DMS79 treated with DMSO at 0.1 percent for 48 hours (cell line): ENCODE measurements at regions not wholly inside any gene's neighbourhood (a gene's known extent, or its start where the extent isn't known, plus 50 kb on each side); places are given as distances from the start of the nearest gene placed in this dataset.
"Not testable (repeated sequence)": the region's sequence is repeated elsewhere in the genome, so short reads cannot be mapped to it uniquely, and the experiment has no call there.

ENCODE experiments used
- DNase-seq: peaks from one replicate; lab custom pipeline; 2025; lab: John Stamatoyannopoulos, UW

- no peak for DNase-seq
Measured at GRCh38 chr14:83830316-83830715, 1699.6 kb upstream of the FLRT2 start.

DNA sequence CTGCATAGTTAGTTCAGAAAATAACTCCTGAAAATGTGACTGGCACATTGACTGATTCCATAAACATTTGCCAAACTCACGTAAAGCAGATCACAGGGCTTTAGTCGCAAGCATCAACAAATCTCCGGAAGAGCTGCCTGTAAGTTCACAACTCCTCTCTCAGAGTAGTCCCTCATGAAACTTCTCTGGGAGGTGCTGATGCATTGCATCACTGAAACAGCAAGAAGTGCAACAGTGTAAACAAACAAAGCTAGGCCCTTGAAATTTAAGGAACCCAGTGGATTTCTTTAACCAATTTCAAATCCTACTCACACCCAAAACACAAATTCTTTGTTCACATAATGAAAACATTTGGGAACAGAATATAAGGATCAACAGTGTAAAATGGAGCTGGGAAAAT, 1691.7 kb upstream of the FLRT2 start:
- no peak for DNase-seq

DNA sequence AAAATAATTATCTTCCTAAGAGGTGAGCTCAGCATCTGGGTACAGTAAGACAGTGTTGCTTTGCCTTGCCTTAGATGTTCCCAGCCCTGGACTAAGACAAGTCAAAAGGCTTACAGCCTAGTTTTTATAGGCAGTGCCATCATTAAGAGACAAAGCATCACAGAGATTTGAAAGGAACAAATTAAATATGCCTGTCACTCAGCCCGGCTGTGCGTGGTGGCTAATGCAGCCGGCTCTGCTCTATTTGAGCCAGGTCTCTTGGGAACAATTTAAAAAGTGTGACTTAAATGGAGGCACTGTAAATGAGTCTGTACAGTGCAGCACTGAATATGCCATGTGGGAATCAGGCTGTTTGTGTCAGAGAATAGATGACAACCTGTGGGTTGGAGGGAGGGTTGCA, 1687.4 kb upstream of the FLRT2 start:
- DNase-seq = no peak

DNA sequence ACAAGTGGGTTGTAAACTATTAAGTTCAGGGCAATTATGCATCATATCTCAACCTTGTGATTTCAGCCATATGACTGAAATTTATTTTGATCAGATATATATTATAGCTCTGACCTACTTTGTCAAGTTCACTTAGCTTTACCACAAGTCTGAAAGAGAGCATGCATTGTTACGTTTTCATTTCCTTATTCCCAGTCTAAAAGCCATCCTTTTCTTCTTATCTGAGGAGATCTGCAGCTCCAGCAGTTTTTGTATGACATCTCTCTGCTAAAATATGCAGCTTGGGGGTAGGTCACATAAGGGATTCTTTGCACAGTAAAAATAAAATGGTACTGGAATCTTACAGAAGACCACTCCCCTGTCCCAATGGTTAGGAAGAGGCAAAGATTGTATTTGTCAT, 1682.8 kb upstream of the FLRT2 start:
- no peak for DNase-seq

DNA sequence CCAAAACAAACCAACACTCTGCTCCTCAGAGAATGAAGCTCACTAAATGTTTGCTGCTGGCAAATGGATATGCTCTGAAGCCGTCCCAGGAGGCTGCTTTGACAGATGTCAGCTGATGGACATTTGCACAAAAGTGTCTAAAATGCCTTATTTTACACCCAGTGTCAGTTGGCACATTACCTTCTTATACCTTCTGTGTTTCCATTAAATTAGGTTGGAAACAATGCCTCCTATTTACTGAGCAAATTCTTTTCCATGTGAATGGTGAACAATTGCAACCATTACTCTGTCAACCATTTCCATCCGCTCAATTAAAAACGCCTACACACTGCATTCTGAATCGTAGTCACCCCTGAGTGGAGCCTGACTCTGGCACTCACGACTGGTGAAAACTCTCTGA, 1679.9 kb upstream of the FLRT2 start:
- DNase-seq = no peak

- DNase-seq = no peak
Measured at GRCh38 chr14:83856334-83856733, 1673.6 kb upstream of the FLRT2 start.

DNA sequence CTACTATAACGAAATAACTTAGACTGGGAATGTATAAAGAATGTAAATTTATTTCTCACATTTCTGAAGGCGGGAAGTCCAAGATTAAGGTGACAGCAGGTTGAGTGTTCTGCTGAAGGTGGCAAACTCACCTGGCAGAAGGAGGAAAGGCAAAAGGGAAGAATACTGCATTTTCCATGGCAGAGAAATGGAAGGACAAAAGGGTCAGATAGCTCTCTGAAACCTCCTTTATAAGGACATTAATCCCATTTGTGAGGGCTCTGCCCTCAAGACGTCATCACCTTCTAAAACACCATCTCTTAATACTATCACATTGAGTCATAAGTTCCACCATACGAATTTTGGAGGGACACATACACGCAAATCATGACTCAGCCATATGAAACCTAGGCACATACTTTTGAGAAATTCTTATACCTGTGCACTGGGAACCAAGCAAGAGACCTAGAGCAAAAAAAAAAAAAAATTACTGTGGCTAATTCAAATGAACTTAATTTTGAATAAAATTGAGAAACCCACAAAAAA, 1669.3 kb upstream of the FLRT2 start:
- no peak for DNase-seq

- DNase-seq = no peak
Measured at GRCh38 chr14:83863042-83863774, 1666.7 kb upstream of the FLRT2 start.

DNA sequence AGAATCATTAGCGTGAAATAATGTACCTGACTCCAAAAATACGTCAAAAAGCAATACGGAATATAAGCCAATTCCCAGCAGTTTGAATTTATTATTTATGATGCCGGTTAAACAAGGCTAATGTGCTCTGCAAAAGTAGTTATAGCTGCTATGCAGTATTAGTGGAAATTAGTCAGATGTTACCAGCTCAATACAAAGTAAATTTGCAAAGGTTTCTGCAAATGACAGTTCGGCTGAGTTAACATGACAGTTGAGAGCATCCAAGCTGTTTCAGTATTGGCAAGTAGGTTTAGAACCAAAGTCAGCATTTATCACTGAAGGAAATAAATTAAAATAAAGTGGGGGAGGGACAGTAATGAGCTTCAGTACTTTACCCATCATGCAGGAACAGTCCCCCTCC, 1665.8 kb upstream of the FLRT2 start:
- no peak for DNase-seq

DNA sequence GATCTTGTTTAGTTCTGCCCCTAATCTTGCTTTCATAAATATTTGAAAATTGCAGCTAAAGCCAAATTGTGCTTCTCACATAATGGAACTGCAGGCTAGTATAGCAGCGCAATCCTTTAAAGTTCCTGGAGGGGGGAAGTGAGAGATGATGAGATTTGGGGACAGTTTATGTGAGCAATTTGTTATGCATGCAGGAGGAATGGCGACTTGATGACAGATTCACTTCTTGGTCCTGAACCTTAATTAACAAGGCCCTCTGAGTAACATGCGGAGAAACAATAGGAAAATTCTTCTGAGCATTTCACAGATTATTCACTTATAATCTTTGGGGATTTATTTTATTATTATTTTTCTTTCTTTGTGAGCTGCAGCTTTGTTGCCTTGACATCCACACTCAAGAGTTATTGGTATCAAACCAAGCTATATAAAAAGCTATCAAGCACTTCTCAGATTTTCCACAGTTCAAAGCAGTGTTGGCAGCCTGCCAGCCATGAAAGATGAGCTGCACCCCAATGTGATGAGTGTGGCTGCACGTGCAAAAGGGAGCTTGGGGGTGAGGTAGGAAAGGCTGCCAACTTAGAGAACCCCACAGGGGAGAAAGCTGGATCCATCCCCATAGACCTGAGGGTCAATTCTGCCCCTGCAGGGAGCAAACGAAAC, 1662.2 kb upstream of the FLRT2 start:
- DNase-seq = peak; percentile 63

DNA sequence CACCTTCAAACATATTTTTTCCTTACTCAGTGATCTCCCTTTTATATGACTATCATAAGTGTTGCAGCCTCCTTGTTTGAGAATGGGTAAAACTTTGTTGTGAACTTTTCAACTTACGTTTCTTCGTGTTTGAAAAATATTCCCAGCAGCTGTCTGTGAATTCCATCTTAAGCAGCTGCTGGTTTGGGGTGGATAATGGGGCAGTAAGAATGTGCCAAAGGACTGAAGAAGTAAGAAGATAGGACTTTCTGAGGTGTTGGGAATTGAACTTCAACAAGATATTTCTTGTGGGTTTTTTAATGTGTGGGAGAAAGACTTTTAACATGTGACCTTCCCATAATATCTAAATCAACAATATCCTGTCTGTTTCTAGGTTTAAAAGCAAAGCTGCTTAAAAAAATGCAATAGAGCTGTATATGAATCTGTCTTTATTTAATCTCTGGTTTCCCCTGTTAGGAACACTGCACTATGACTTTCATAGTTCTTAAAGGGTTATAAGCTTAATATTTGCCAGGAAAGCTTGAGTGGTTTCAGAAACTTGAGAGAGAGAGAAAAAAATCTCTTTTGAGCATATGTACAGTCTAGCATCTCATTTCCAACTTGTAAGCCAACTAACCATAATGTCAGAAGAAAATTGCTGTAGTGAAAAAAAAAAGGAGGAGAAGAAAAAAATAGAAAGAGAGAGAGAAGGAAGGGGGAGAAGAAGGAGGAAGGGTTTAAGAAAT, 1659.2 kb upstream of the FLRT2 start:
- DNase-seq = no peak

DNA sequence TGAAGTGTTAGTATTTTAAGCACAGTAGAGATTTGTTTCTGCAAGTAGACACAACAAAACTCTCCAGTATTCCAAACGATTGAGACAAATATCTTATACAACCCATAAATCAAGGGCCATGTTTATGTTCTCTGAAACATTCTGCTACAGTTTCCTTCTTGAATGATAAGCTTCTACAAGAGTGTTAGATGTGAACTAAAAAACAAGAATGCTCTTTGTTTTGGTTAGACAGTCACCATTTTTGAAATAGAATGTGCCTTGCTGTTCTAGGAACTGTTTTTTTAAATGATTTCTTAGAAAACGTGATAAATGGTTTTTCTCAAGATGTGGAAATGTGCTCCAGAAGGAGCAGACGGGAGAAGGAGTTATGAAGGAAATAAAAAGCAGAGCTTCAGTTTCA, 1656.3 kb upstream of the FLRT2 start:
- DNase-seq = no peak

DNA sequence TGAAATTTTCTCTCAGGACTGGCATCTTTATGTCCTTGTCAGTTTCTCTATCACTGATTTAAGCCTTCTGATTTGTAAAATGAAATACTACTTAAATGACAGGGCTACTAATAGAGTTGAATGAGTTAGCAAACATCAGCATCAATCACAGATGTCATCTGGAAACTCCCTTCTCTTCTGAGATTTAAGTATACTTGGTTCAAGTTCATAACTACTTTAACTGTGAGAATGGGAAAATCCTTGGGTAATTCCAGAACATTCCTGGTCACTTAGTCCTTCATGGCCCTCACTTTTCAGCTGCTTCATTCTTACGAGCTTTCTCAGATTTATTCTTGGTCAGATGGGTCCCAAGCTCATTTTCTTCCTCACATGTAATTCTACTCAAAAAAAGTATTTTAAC, 1655.3 kb upstream of the FLRT2 start:
- DNase-seq = no peak

GRCh38 chr14:83883732-83884131, 1646.2 kb upstream of the FLRT2 start:
- no peak for DNase-seq

- no peak for DNase-seq
Measured at GRCh38 chr14:83885837-83886293, 1644.1 kb upstream of the FLRT2 start.

GRCh38 chr14:83887866-83888265, 1642.1 kb upstream of the FLRT2 start:
- no peak for DNase-seq

DNA sequence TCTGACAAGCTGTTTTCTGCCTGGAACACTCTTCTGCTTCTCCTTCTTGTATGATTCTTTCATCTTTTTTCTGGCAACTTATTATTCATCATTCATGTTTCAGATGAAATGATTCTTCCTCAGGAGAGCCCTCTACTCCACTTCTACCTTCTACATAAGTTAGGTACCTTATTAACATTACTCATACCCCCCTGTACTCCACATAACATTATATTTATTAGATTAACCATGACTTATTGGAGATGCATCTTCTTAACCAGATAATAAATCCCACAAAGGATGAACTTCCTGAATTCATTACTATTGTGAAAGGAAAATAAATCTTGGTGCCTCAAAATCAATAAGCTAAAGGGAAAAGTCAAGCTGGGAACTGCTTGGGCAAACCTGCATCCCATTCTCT, 1636.5 kb upstream of the FLRT2 start:
- no peak for DNase-seq

DNA sequence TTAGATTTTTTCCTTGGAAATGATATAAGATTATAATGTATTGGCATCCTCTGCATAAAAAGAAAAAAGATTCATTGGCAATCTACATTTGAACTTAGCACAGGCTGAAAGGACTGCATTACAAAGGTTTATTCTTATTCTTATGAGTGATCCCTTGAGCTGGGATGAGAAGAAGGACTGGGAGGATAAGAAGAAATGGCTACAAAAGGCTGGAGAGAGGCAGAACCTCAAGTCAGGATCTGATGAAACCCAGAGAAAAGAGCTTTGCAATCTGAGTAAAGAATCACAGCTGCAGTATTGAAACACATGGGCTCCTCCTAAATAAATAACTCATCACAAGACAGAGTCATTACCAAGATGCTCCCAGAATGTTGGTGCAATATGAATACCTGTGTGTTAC, 1635.4 kb upstream of the FLRT2 start:
- DNase-seq = no peak

DNA sequence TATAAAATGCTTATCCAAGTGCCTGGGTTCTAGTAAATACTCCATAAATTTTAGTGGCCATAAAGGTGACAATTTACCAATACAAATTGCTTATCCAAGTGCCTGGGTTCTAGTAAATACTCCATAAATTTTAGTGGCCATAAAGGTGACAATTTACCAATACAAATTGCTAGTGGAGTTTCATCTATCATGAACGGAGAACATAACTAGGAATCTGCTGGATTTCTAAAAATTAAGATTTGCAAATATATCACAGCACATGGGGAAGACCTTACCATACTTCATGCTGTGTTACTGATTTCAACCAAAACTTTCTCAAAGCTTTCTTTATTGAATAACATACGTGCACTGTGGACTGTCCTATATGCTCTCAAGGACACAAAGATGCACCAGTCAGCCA, 1631.4 kb upstream of the FLRT2 start:
- DNase-seq = not testable (repeated sequence)

GRCh38 chr14:83899706-83900105, 1630.2 kb upstream of the FLRT2 start:
- no peak for DNase-seq

DNA sequence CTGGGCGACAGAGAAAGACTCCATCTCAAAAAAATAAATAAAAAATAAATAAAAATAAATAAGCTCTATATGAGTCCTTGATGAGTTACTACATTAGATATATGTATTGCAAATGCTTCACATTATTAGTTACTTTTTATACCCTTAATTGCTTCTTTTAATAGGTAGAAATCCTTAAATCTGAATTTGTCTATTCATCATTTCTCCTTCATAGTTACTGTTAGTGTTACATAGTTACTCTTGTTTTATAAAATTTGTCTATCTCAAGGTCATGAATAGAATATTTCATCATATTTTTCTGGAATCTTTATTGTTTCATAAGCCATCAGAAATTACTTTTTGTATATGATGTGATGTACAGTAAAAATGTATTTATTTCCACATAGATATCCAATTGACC, 1624.8 kb upstream of the FLRT2 start:
- DNase-seq = no peak

DNA sequence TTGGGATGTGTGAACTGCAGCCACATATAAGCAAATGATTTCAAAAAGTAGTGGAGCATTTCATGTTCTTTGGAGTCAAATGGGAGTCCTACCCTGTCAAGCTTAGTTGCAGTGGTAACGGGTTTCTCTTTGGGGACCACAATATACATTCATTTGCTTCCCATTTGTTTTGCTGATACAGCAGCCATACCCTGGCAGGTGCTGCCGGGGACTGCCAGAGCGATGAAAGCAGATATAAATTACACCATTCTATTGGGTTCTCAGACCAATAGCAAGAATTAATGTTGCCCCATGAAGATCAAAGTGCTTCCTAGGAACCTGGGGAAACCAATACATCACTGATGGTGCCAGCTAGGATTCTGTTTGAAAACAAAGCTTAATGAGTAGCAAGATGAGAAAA, 1621.5 kb upstream of the FLRT2 start:
- DNase-seq = no peak

GRCh38 chr14:83909507-83909906, 1620.4 kb upstream of the FLRT2 start:
- DNase-seq = no peak
